ENCODE measurements at regions not wholly inside any gene's neighbourhood (a gene's known extent, or its start where the extent isn't known, plus 50 kb on each side); places are given as distances from the start of the nearest gene placed in this dataset.
A peak's percentile ranks its signal among the peaks of the same experiment; 100 is the strongest.

DNA sequence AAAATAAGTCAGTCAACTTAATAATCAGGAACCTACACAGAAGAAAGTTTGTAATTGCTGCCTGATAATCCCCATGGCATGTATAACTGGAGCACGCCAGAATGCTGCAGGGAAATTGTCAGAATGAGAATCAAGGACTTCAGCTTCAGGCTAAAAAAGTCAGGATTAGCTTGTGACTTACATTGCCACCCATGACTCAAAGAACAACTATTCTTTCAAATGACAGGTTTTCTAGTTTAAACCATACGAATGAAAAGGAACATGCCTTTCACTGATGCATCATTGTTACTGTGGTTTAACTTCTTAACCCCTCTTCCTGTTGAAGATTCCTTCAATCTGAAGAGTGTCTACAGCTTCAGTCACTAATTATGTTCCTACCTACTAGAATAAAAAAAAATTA is 112.4 kb downstream of the ISL1 start:
- Mint-ChIP-seq H3K36me3 (ENCODE audit: unreplicated experiment) (no peaks in the 10 kb centered on the region), H3K27me3 (ENCODE audit: unreplicated experiment) (no peaks in the 10 kb centered on the region), H3K4me1 (ENCODE audit: low read depth, unreplicated experiment) (no peaks in the 10 kb centered on the region), H3K27ac (ENCODE audit: unreplicated experiment) (no peak overlapping the region), H3K9me3 (ENCODE audit: unreplicated experiment) (no peaks in the 10 kb centered on the region), H3K4me3 (ENCODE audit: unreplicated experiment) (no peak overlapping the region)
- no peak for DNase-seq
- TF ChIP-seq, protein P1, sequence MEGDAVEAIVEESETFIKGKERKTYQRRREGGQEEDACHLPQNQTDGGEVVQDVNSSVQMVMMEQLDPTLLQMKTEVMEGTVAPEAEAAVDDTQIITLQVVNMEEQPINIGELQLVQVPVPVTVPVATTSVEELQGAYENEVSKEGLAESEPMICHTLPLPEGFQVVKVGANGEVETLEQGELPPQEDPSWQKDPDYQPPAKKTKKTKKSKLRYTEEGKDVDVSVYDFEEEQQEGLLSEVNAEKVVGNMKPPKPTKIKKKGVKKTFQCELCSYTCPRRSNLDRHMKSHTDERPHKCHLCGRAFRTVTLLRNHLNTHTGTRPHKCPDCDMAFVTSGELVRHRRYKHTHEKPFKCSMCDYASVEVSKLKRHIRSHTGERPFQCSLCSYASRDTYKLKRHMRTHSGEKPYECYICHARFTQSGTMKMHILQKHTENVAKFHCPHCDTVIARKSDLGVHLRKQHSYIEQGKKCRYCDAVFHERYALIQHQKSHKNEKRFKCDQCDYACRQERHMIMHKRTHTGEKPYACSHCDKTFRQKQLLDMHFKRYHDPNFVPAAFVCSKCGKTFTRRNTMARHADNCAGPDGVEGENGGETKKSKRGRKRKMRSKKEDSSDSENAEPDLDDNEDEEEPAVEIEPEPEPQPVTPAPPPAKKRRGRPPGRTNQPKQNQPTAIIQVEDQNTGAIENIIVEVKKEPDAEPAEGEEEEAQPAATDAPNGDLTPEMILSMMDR (IDR thresholded peaks at IDR 0.05; ENCODE audit: partially characterized antibody, unreplicated experiment): no peak

DNA sequence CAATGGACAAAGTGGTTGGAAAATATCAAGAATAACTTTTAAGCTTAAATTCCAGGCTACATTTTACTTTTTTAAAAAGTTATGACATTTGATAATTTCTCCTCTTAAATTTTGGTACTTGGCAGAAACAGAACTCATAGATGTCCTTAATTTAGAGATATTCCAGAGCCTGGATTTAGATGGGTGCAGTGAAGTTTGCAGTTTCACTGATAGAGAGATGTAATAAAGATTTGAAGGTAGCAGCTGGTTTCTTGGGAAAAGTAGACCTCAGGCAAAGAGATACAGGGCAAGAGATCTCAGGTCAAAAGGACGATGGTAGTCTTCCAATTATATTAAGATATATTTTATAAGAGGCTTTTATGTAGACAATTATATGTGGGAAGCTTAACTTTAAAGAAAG is 134.6 kb downstream of the ISL1 start:
- H3K27ac Mint-ChIP-seq (ENCODE audit: unreplicated experiment): no peak overlapping the region

DNA sequence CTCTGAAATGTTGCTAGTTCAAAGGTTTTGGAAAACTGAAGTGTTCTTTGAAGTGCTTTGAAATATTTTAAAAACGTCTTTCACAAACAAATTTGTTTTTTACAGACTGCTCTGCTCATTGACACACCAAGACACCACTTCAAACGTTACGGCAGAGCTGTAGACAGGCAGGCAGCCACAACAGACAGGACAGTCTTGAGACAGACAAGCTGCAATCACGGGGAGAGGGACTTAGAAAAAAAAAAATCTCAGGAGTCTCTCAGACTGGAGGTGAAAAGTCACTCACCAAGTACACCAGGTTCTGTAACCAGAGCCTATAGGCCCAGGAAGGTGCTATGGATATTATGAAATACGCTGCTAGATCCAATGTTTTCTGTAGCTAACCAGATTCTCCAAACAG is 135.4 kb downstream of the ISL1 start:
- Mint-ChIP-seq H3K4me1 (ENCODE audit: low read depth, unreplicated experiment) (no peaks in the 10 kb centered on the region), H3K27me3 (ENCODE audit: unreplicated experiment) (no peaks in the 10 kb centered on the region), H3K9me3 (ENCODE audit: unreplicated experiment) (no peaks in the 10 kb centered on the region), H3K36me3 (ENCODE audit: unreplicated experiment) (no peaks in the 10 kb centered on the region), H3K4me3 (ENCODE audit: unreplicated experiment) (no peak overlapping the region), H3K27ac (ENCODE audit: unreplicated experiment) (no peak overlapping the region)
- DNase-seq: peak; percentile 12
- TF ChIP-seq, protein P1 (IDR thresholded peaks at IDR 0.05; ENCODE audit: partially characterized antibody, unreplicated experiment): no peak

More for the DNA sequence above, 134.6 kb downstream of the ISL1 start:
- Mint-ChIP-seq H3K4me3 (ENCODE audit: unreplicated experiment) (no peak overlapping the region), H3K4me1 (ENCODE audit: low read depth, unreplicated experiment) (no peaks in the 10 kb centered on the region), H3K27me3 (ENCODE audit: unreplicated experiment) (no peaks in the 10 kb centered on the region), H3K9me3 (ENCODE audit: unreplicated experiment) (no peaks in the 10 kb centered on the region), H3K36me3 (ENCODE audit: unreplicated experiment) (no peaks in the 10 kb centered on the region)
- DNase-seq: no peak
- TF ChIP-seq, protein P1 (IDR thresholded peaks at IDR 0.05; ENCODE audit: partially characterized antibody, unreplicated experiment): no peak

DNA sequence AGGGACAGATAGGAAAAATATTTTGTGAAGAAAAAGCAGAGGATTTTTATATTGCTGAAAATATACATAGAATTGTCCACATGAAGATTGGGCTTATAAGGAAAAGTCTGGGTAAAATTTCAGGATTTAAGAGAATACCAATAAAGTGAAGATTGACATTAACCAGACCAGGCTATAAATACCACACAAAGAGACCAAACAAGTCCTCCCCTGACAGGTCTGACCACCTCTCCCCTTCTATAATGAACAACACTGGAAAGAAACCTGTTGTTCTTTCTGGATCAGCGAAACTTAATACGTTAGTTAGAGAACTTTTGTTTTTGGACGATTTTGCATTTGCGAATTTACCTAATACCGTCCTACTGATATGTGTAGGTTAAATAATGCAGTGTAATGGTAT is 138.3 kb downstream of the ISL1 start:
- Mint-ChIP-seq H3K4me3 (ENCODE audit: unreplicated experiment) (no peak overlapping the region), H3K36me3 (ENCODE audit: unreplicated experiment) (no peaks in the 10 kb centered on the region), H3K27ac (ENCODE audit: unreplicated experiment) (no peak overlapping the region), H3K9me3 (ENCODE audit: unreplicated experiment) (no peaks in the 10 kb centered on the region), H3K27me3 (ENCODE audit: unreplicated experiment) (no peaks in the 10 kb centered on the region), H3K4me1 (ENCODE audit: low read depth, unreplicated experiment) (no peaks in the 10 kb centered on the region)
- DNase-seq: no peak
- TF ChIP-seq, protein P1 (IDR thresholded peaks at IDR 0.05; ENCODE audit: partially characterized antibody, unreplicated experiment): no peak

DNA sequence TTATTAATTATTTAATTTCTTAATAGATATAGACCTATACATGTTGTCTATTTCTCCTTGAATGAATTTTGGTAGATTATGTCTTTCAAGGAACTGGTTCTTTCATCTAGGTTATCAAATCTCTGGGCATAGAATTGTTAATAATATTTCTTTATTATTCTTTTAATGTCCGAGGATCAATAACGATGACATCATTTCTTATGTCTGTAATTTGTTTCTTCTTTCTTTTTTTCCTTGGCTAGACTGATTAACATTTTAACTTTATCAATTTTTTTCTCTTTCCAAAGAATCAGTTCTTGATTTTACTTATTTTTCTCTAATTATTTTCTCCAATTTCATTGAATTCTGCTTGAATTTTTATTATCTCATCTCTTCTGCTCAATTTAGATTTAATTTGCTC is 156.0 kb downstream of the ISL1 start:
- H3K27me3 Mint-ChIP-seq (ENCODE audit: unreplicated experiment): no peaks in the 10 kb centered on the region
- H3K36me3 Mint-ChIP-seq (ENCODE audit: unreplicated experiment): no peaks in the 10 kb centered on the region
- no peak overlapping the region for H3K4me3 Mint-ChIP-seq (ENCODE audit: unreplicated experiment)
- H3K4me1 Mint-ChIP-seq (ENCODE audit: low read depth, unreplicated experiment): no peaks in the 10 kb centered on the region
- H3K9me3 Mint-ChIP-seq (ENCODE audit: unreplicated experiment): peaks cover 1% of the 10 kb centered on the region
- DNase-seq: no peak
- H3K27ac Mint-ChIP-seq (ENCODE audit: unreplicated experiment): no peak overlapping the region
- TF ChIP-seq, protein P1 (IDR thresholded peaks at IDR 0.05; ENCODE audit: partially characterized antibody, unreplicated experiment): no peak
